SKM-1 (cell line): ENCODE measurements at regions not wholly inside any gene's neighbourhood (a gene's known extent, or its start where the extent isn't known, plus 50 kb on each side); places are given as distances from the start of the nearest gene placed in this dataset.
"Not testable (repeated sequence)": the region's sequence is repeated elsewhere in the genome, so short reads cannot be mapped to it uniquely, and the experiment has no call there.

Experiments used
- DNase-seq: peaks from one replicate; lab custom pipeline; 2025; ENCODE audit not compliant: unreplicated experiment; lab: John Stamatoyannopoulos, UW

DNA sequence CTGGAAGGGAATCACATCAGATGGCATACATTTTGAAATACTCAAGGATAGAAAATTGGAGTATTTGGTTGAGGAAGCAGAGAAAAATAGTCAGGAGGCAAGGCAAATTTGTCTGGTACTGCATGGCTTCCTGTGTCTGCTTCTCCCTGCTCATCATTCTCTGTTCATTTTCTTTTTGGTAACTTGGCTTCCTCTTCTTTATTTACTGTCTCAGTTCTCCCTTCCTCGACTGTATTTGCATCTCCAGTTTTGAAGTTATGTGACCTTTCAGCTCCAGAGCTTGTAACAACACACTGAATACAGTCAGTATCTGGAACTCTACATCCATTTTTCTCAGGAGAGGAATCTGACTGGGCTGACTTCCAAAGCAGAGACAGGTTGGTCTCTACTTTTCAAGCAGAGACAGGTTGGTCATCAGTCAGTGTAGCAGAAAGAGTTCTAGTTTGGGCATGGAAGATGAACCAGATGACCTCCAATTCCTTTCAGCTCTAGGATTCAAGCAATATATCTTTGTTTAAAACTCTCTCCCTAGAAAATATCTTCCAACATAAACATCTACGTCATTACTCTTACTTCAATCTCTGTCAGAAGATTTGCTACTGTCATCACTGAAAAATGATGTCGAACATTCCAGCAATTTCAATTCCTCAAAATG, 571.2 kb downstream of the ADGRL2 start:
- DNase-seq = no peak

DNA sequence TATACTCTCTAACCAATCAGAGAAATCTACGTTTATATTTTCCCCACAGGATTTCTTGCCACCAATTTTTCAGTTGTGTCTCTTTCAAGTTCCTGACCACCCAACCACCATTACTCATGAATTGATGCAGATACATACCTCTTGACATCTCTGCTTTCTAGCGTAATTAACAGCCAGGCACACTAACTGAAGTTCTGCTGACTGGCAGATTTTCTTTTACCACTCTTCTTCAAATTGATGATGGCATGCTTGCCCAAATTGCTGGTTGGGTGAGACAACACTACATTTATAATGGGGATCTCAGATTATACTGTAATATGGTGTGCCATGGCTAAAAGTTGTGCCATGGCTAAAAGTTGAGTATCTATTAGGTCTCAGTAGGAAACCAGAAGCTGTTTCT, 566.7 kb downstream of the ADGRL2 start:
- no peak for DNase-seq

- DNase-seq = no peak
These were observed 566.0 kb downstream of the ADGRL2 start for GRCh38 chr1:82366689-82367088.

GRCh38 chr1:82359541-82359940, 558.8 kb downstream of the ADGRL2 start:
- DNase-seq = not testable (repeated sequence)

DNA sequence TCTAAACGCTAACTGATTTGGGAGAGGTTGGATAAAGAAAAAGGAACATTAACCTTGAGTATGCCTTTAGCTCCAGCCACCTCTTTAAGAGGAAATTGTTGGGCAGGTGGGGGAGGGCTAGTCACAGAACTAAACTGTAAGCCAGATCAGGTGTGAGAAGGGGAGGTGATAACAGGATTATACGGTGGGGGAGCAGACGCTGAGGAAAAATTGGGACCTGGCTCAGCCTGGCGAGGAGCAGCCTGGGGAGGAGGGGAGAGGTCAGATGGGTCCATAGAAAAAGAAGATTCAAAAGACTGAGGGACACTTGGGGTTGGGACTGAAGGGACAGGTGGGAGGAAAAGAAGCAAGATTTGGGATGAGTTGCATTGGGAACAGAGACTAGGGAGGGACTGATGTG, 558.0 kb downstream of the ADGRL2 start:
- DNase-seq = not testable (repeated sequence)

- DNase-seq = not testable (repeated sequence)
These were observed 553.8 kb downstream of the ADGRL2 start for GRCh38 chr1:82354546-82354945.

GRCh38 chr1:82348487-82348886, 547.8 kb downstream of the ADGRL2 start:
- DNase-seq = no peak

DNA sequence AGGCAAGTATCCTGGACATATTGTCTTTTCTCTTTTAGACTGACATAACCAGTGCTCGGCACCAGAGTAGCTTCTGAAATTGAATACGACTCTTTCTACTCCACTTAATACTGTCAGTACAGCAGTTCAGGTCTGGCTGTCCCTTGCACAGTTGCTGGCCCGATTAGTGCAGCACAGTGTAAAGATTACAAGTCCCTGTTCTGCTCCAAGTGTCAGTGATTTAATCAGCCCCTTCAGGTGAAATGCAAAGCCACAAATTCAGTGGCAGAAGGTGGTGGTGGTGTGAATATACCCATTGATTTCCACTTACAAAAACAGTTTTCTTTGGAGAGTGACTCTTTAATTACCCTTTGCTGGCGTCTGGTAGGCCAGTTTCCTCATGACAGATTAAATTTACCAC, 545.4 kb downstream of the ADGRL2 start:
- DNase-seq = no peak

- no peak for DNase-seq
These were observed 542.6 kb downstream of the ADGRL2 start for GRCh38 chr1:82343381-82343780.

- DNase-seq = no peak
These were observed 536.9 kb downstream of the ADGRL2 start for GRCh38 chr1:82337635-82338034.

- no peak for DNase-seq
These were observed 529.6 kb downstream of the ADGRL2 start for GRCh38 chr1:82330330-82330729.

GRCh38 chr1:82329226-82329625, 528.5 kb downstream of the ADGRL2 start:
- no peak for DNase-seq

DNA sequence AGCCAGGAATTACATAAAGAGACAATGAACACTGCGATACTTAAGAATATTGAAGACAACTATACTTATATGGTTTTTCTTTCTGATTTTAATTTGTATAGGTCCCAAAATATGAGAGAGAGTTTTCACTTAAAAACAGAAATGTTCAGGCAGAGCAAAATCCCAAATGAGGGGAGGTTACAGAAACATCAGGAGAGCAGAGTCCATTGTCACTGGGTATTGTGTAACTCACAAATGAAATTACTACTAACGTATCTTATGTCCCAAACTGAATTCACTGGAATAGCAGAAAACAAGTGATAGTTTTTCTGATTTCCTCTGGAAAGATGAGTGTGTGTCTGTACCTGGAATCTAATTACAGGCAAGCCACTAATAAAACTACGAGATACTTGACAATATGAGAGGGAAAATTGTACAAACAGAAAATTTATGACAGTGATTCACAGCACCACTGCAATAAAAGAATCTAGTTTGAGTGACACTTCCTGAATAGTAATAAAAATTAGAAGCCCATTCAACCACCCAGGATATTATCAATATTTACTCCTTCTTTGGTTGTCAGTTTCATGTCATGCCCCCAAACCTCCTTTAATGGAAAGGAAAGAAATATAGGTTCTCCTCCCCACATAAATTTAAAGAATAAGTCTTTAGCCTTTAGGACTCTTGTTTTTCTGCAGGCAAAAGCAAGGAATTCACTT, 522.6 kb downstream of the ADGRL2 start:
- no peak for DNase-seq

- no peak for DNase-seq
These were observed 521.1 kb downstream of the ADGRL2 start for GRCh38 chr1:82321794-82322193.

- DNase-seq = no peak
These were observed 518.8 kb downstream of the ADGRL2 start for GRCh38 chr1:82319546-82319945.

GRCh38 chr1:82318921-82319320, 518.2 kb downstream of the ADGRL2 start:
- no peak for DNase-seq

DNA sequence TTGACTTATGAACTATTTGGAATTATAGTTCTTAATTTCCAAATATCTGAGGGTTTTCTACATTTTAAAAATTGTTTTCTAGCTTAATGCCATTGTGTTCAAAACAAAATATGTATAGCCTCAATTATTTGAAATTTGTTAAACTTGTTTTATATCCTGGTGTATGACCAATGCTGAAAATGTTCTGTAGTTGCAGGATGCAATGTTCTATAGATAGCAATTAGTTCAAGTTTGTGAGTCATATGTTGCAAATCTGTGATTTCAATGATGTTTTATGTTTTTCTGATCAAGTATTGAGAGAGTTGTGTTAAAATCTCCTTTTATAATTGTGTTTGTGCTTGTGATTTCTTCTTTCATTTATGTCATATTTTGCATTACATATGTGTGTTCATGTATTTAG, 517.5 kb downstream of the ADGRL2 start:
- DNase-seq = no peak

DNA sequence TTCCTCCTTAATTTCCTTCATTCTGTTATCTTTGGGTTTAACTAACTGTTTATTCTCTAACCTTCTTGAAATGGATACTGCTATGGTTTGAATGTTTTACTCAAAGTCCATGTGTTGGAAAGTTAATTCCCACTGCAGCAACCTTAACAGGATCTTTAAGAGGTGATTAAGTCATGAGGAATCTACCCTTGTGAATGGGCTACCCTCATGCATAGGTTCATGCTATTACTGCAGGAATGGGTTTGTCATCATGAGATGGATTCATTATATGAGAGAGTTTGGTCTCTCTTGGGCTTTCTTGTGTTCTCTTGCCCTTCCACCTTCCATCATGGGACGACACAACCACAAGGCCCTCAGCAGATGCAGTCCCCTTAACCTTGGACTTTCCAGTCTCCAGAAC, 516.9 kb downstream of the ADGRL2 start:
- DNase-seq = no peak

DNA sequence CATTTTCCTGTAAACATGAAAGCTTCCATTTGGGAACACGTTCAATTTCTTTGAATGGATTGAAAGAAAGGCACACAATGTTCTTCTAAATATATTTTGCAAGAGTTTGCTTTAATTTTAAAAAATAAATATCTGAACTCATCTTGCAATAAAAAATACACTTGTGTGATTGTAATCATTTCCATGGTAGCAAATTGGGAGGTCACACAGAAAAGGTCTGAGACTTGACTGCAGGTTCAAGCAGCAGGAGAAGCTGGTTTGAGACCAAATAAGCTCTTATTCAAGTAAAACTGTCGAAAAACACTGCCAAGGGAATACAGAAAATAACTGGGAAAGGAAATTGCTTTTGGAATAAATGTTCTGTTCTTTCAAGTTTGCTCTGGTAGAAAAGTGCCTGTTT, 498.9 kb downstream of the ADGRL2 start:
- no peak for DNase-seq

DNA sequence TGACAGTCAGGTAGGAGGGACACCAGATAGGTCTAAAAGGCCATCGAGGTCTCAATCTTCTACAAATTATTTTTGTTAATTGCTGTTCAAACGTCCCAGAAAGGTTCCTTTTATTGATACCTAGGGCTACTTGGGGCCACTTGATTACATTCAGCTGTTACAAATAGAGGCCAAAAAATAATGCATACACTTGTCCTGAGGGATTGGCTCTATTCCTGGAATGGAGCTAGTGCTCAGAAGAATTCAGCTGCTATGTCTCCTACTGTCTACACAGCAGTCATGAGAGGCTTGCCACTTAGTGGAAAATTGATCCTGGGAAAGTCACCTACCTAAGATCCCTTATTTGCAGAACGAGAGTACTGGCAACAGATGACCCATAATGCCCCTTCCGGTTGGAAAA, 498.3 kb downstream of the ADGRL2 start:
- DNase-seq = no peak

DNA sequence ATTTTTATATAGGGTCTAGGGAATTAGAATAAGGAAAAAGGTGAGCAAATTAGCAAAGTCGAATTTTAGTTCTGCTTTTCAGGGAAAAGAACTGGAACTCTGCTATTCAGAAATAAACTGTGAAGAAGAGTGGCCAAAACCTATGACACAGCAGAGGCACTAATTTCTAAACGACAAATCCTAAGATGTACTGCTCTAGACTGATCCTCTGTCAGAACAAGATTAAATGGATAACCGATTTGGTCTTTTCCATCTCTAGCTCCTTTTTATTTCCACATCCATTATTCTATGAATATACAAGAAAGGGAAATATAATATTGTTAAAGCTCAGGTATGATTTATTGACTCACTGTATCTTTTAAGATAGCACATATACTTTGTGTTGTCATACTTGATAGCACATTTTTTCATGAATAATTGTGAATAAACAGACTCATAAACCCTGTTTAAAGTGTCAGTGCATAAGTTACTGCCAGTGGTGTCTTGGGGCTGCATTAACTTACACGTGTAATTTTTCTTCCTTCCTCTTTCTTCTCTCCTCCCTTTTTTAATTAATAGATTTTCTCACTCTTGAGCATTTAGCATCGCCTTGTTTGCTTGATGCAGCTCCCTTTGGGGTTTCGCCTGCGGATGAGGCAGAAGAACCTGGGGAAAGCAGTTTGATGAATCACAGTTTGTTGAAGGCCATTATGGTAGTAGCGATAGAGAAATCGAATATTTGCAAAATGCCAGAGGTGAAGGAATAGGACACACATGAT, 496.6 kb downstream of the ADGRL2 start:
- no peak for DNase-seq

GRCh38 chr1:82287556-82287955, 486.8 kb downstream of the ADGRL2 start:
- no peak for DNase-seq
